CD8-positive, alpha-beta memory T cell (primary cell): ENCODE measurements at regions not wholly inside any gene's neighbourhood (a gene's known extent, or its start where the extent isn't known, plus 50 kb on each side); places are given as distances from the start of the nearest gene placed in this dataset.
A peak's percentile ranks its signal among the peaks of the same experiment; 100 is the strongest.
"Not testable (repeated sequence)": the region's sequence is repeated elsewhere in the genome, so short reads cannot be mapped to it uniquely, and the experiment has no call there.

Source experiments
- CTCF ChIA-PET: fragments of 350-600 bp; sonication (Branson Sonifier 250); formaldehyde crosslinking; loops from one replicate; lab custom pipeline; 2021; ENCODE audit warnings: antibody characterized with exemption; lab: Charles Lee
- POLR2A ChIA-PET: fragments of 350-600 bp; sonication (Branson Sonifier 250); formaldehyde crosslinking; loops from one replicate; lab custom pipeline; 2021; ENCODE audit warnings: antibody characterized with exemption; lab: Charles Lee
- DNase-seq, 5 donors: peaks; one replicate each; pipeline versions ENCODE4 v3.0.0 to v3.0.0-alpha.2; 2020 to 2022; ENCODE audit warnings: mixed read lengths in 1 of 5
- H3K27ac ChIP-seq: one replicate; pipeline ENCODE4 v1.7.0; 2013; ENCODE audit warnings: low read depth, mild to moderate bottlenecking, low read length, moderate library complexity
- H3K27me3 ChIP-seq: 2 replicates; pipeline ENCODE4 v1.7.0; 2013; ENCODE audit warnings: low read length, mild to moderate bottlenecking; ENCODE audit not compliant: insufficient read depth, poor library complexity, severe bottlenecking
- H3K36me3 ChIP-seq: 2 replicates; pipeline ENCODE4 v1.7.0; 2013; ENCODE audit warnings: mild to moderate bottlenecking, low read length, moderate library complexity; ENCODE audit not compliant: insufficient read depth
- H3K4me1 ChIP-seq: 2 replicates; pipeline ENCODE4 v1.7.0; 2013; ENCODE audit warnings: mild to moderate bottlenecking, low read length, moderate library complexity; ENCODE audit not compliant: insufficient read depth
- H3K4me3 ChIP-seq: 2 replicates; pipeline ENCODE4 v1.7.0; 2013; ENCODE audit warnings: mild to moderate bottlenecking, low read length
- H3K9me3 ChIP-seq: 2 replicates; pipeline ENCODE4 v1.7.0; 2013; ENCODE audit warnings: mild to moderate bottlenecking, low read length
- H3K27ac Mint-ChIP-seq, 8 donors: one replicate each; pipeline ENCODE4 v1.8.0; 2020 to 2021; ENCODE audit warnings: mixed read lengths in 8 of 8, mild to moderate bottlenecking in 6 of 8, inconsistent platforms in 3 of 8, moderate library complexity in 3 of 8
- H3K27me3 Mint-ChIP-seq, 2 donors: one replicate each; pipeline ENCODE4 v1.8.0; 2020 to 2021; ENCODE audit warnings: mixed read lengths in 2 of 2, mild to moderate bottlenecking in 1 of 2, moderate library complexity in 1 of 2
- H3K36me3 Mint-ChIP-seq, 3 donors: one replicate each; pipeline ENCODE4 v1.8.0; 2020 to 2021; ENCODE audit warnings: mixed read lengths in 3 of 3, inconsistent platforms in 1 of 3, mild to moderate bottlenecking in 1 of 3
- H3K4me1 Mint-ChIP-seq, 3 donors: one replicate each; pipeline ENCODE4 v1.8.0; 2020 to 2021; ENCODE audit warnings: mixed read lengths in 3 of 3, inconsistent platforms in 1 of 3, mild to moderate bottlenecking in 1 of 3
- H3K4me3 Mint-ChIP-seq, 7 donors: one replicate each; pipeline ENCODE4 v1.8.0; 2020 to 2021; ENCODE audit warnings: mixed read lengths in 7 of 7, mild to moderate bottlenecking in 6 of 7, moderate library complexity in 4 of 7, inconsistent platforms in 2 of 7
- H3K9me3 Mint-ChIP-seq, 5 donors: one replicate each; pipeline ENCODE4 v1.8.0; 2020 to 2022; ENCODE audit warnings: mixed read lengths in 5 of 5, mild to moderate bottlenecking in 3 of 5, moderate library complexity in 2 of 5, inconsistent platforms in 1 of 5

- no peaks in the 10 kb centered on the region for H3K4me1 ChIP-seq
- ChIA-PET POLR2A (no interaction called here), CTCF (interaction anchor here (0.9 to 2.3 kb wide), 3 partner anchors 10 to 512 kb away, joined by 3 to 10 read pairs (median 4); no protein-coding TSS in a partner anchor)
- no peak overlapping the region for H3K4me3 ChIP-seq
- H3K36me3 Mint-ChIP-seq: no peaks in the 10 kb centered on the region
- H3K36me3 ChIP-seq: no peaks in the 10 kb centered on the region
- no peak overlapping the region for H3K4me3 Mint-ChIP-seq
- no peaks in the 10 kb centered on the region for H3K9me3 ChIP-seq
- no peak overlapping the region for H3K27ac Mint-ChIP-seq
- H3K27ac ChIP-seq: no peak overlapping the region
- H3K9me3 Mint-ChIP-seq: no peaks in the 10 kb centered on the region
- H3K4me1 Mint-ChIP-seq: no peaks in the 10 kb centered on the region
- peaks cover 2 to 21% of the 10 kb centered on the region in 2 donors for H3K27me3 Mint-ChIP-seq
- no peaks in the 10 kb centered on the region for H3K27me3 ChIP-seq
- DNase-seq: no peak
Observed at GRCh38 chr6:139881728-139882211, 507.3 kb upstream of the CITED2 start.

- ChIA-PET CTCF (interaction anchor here (0.9 to 2.3 kb wide), 3 partner anchors 9 to 512 kb away, joined by 3 to 10 read pairs (median 4); no protein-coding TSS in a partner anchor), POLR2A (no interaction called here)
- Mint-ChIP-seq H3K4me3 (no peak overlapping the region), H3K27ac (no peak overlapping the region), H3K27me3 (peaks cover 2 to 21% of the 10 kb centered on the region in 2 donors), H3K9me3 (no peaks in the 10 kb centered on the region), H3K36me3 (no peaks in the 10 kb centered on the region), H3K4me1 (no peaks in the 10 kb centered on the region)
- H3K4me3 ChIP-seq: no peak overlapping the region
- no peaks in the 10 kb centered on the region for H3K27me3 ChIP-seq
- no peak overlapping the region for H3K27ac ChIP-seq
- DNase-seq: no peak
- no peaks in the 10 kb centered on the region for H3K9me3 ChIP-seq
- no peaks in the 10 kb centered on the region for H3K36me3 ChIP-seq
- H3K4me1 ChIP-seq: no peaks in the 10 kb centered on the region
Observed at GRCh38 chr6:139881236-139881635, 506.8 kb upstream of the CITED2 start.

- ChIA-PET POLR2A (no interaction called here), CTCF (interaction anchor here (2.3 kb wide), 1 partner anchor 16 kb away, joined by 10 read pairs; no protein-coding TSS in a partner anchor)
- Histone ChIP-seq H3K27ac (no peak overlapping the region), H3K36me3 (no peaks in the 10 kb centered on the region), H3K9me3 (no peaks in the 10 kb centered on the region), H3K4me1 (no peaks in the 10 kb centered on the region), H3K4me3 (no peak overlapping the region), H3K27me3 (no peaks in the 10 kb centered on the region)
- Mint-ChIP-seq H3K9me3 (no peaks in the 10 kb centered on the region), H3K36me3 (no peaks in the 10 kb centered on the region), H3K27ac (peak overlapping the region in 1 of 8 donors; percentile 46), H3K27me3 (peaks cover 2 to 21% of the 10 kb centered on the region in 2 donors), H3K4me3 (no peak overlapping the region), H3K4me1 (no peaks in the 10 kb centered on the region)
- no peak for DNase-seq
Observed at GRCh38 chr6:139879823-139880356, 505.4 kb upstream of the CITED2 start.

GRCh38 chr6:139879241-139879640 is 504.8 kb upstream of the CITED2 start:
- H3K9me3 Mint-ChIP-seq, H3K9me3 ChIP-seq, H3K27ac ChIP-seq, H3K4me3 Mint-ChIP-seq, POLR2A ChIA-PET, H3K27ac Mint-ChIP-seq, H3K4me3 ChIP-seq, H3K36me3 ChIP-seq, H3K27me3 ChIP-seq, H3K36me3 Mint-ChIP-seq, H3K4me1 ChIP-seq, H3K4me1 Mint-ChIP-seq, CTCF ChIA-PET, DNase-seq: not testable (repeated sequence)
- H3K27me3 Mint-ChIP-seq: peaks cover 2 to 21% of the 10 kb centered on the region in 2 donors

- no peaks in the 10 kb centered on the region for H3K9me3 Mint-ChIP-seq
- Histone ChIP-seq H3K4me3 (no peak overlapping the region), H3K36me3 (no peaks in the 10 kb centered on the region), H3K27ac (no peak overlapping the region), H3K9me3 (no peaks in the 10 kb centered on the region), H3K4me1 (no peaks in the 10 kb centered on the region), H3K27me3 (no peaks in the 10 kb centered on the region)
- no peaks in the 10 kb centered on the region for H3K36me3 Mint-ChIP-seq
- H3K4me1 Mint-ChIP-seq: no peaks in the 10 kb centered on the region
- CTCF ChIA-PET: no interaction called here
- peak overlapping the region in 1 of 8 donors; percentile 61 for H3K27ac Mint-ChIP-seq
- DNase-seq: no peak
- no peak overlapping the region for H3K4me3 Mint-ChIP-seq
- H3K27me3 Mint-ChIP-seq: peaks cover 2 to 21% of the 10 kb centered on the region in 2 donors
- POLR2A ChIA-PET: no interaction called here
Observed at GRCh38 chr6:139877828-139878405, 503.5 kb upstream of the CITED2 start.

- Mint-ChIP-seq H3K27ac (peak overlapping the region in 2 of 8 donors; percentile 5 to 9), H3K27me3 (peaks cover 0 to 3% of the 10 kb centered on the region in 2 donors), H3K9me3 (no peaks in the 10 kb centered on the region), H3K4me1 (no peaks in the 10 kb centered on the region), H3K4me3 (no peak overlapping the region), H3K36me3 (no peaks in the 10 kb centered on the region)
- H3K27me3 ChIP-seq: no peaks in the 10 kb centered on the region
- no peaks in the 10 kb centered on the region for H3K36me3 ChIP-seq
- ChIA-PET POLR2A (no interaction called here), CTCF (interaction anchor here (1.0 to 1.9 kb wide), 2 partner anchors 9 to 497 kb away, joined by 3 to 4 read pairs; no protein-coding TSS in a partner anchor)
- H3K9me3 ChIP-seq: no peaks in the 10 kb centered on the region
- no peak overlapping the region for H3K4me3 ChIP-seq
- no peak overlapping the region for H3K27ac ChIP-seq
- no peak for DNase-seq
- H3K4me1 ChIP-seq: no peaks in the 10 kb centered on the region
Observed at GRCh38 chr6:139872665-139873064, 498.2 kb upstream of the CITED2 start.

GRCh38 chr6:139871803-139872510 is 497.5 kb upstream of the CITED2 start:
- H3K4me1 Mint-ChIP-seq: no peaks in the 10 kb centered on the region
- no peaks in the 10 kb centered on the region for H3K36me3 Mint-ChIP-seq
- no peak overlapping the region for H3K4me3 ChIP-seq
- no peaks in the 10 kb centered on the region for H3K9me3 Mint-ChIP-seq
- no peak overlapping the region for H3K4me3 Mint-ChIP-seq
- POLR2A ChIA-PET: no interaction called here
- H3K27me3 Mint-ChIP-seq: peaks cover 0 to 3% of the 10 kb centered on the region in 2 donors
- H3K4me1 ChIP-seq: no peaks in the 10 kb centered on the region
- no peaks in the 10 kb centered on the region for H3K9me3 ChIP-seq
- DNase-seq: no peak
- no peaks in the 10 kb centered on the region for H3K27me3 ChIP-seq
- no peak overlapping the region for H3K27ac Mint-ChIP-seq
- H3K27ac ChIP-seq: no peak overlapping the region
- H3K36me3 ChIP-seq: no peaks in the 10 kb centered on the region
- CTCF ChIA-PET: interaction anchor here (1.9 kb wide), 1 partner anchor 10 kb away, joined by 4 read pairs; no protein-coding TSS in a partner anchor

GRCh38 chr6:139871165-139871710 is 496.8 kb upstream of the CITED2 start:
- H3K4me3 ChIP-seq: no peak overlapping the region
- Mint-ChIP-seq H3K27me3 (peaks cover 0 to 3% of the 10 kb centered on the region in 2 donors), H3K4me1 (no peaks in the 10 kb centered on the region), H3K4me3 (no peak overlapping the region), H3K27ac (no peak overlapping the region), H3K9me3 (no peaks in the 10 kb centered on the region), H3K36me3 (no peaks in the 10 kb centered on the region)
- H3K36me3 ChIP-seq: no peaks in the 10 kb centered on the region
- no peaks in the 10 kb centered on the region for H3K9me3 ChIP-seq
- H3K4me1 ChIP-seq: no peaks in the 10 kb centered on the region
- no peaks in the 10 kb centered on the region for H3K27me3 ChIP-seq
- CTCF ChIA-PET: interaction anchor here (1.9 kb wide), 1 partner anchor 11 kb away, joined by 4 read pairs; no protein-coding TSS in a partner anchor
- H3K27ac ChIP-seq: no peak overlapping the region
- no peak for DNase-seq
- POLR2A ChIA-PET: no interaction called here
